ENCODE measurements at regions not wholly inside any gene's neighbourhood (a gene's known extent, or its start where the extent isn't known, plus 50 kb on each side); places are given as distances from the start of the nearest gene placed in this dataset.

GRCh38 chrX:99192421-99192820 is 1217.7 kb downstream of the PCDH19 start:
- TF ChIP-seq, protein P1, sequence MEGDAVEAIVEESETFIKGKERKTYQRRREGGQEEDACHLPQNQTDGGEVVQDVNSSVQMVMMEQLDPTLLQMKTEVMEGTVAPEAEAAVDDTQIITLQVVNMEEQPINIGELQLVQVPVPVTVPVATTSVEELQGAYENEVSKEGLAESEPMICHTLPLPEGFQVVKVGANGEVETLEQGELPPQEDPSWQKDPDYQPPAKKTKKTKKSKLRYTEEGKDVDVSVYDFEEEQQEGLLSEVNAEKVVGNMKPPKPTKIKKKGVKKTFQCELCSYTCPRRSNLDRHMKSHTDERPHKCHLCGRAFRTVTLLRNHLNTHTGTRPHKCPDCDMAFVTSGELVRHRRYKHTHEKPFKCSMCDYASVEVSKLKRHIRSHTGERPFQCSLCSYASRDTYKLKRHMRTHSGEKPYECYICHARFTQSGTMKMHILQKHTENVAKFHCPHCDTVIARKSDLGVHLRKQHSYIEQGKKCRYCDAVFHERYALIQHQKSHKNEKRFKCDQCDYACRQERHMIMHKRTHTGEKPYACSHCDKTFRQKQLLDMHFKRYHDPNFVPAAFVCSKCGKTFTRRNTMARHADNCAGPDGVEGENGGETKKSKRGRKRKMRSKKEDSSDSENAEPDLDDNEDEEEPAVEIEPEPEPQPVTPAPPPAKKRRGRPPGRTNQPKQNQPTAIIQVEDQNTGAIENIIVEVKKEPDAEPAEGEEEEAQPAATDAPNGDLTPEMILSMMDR (IDR thresholded peaks at IDR 0.05; ENCODE audit: low read depth, low read length) = no peak
- TF ChIP-seq EZH2phosphoT487 (IDR thresholded peaks at IDR 0.05; ENCODE audit: low read depth) = no peak

Data from OCI-LY3 (cell line).